ENCODE measurements at regions not wholly inside any gene's neighbourhood (a gene's known extent, or its start where the extent isn't known, plus 50 kb on each side); places are given as distances from the start of the nearest gene placed in this dataset.

- no peak for TF ChIP-seq EZH2 (IDR thresholded peaks at IDR 0.05; ENCODE audit: borderline replicate concordance, low read depth, low read length, severe bottlenecking)
- no peak for TF ChIP-seq CTCF (IDR thresholded peaks at IDR 0.05; ENCODE audit: borderline replicate concordance, extremely low read depth, low read length, poor library complexity, severe bottlenecking)
- no peaks in the 10 kb centered on the region for H3K36me3 ChIP-seq (ENCODE audit: insufficient read depth, low read length)
- H3K4me3 ChIP-seq (ENCODE audit: low read depth in 1 of 2, low read length in 2 of 2) = no peak overlapping the region
- ATAC-seq (ENCODE audit: insufficient read depth, low read depth) (no peak), DNase-seq (no peak)
- H3K9me3 ChIP-seq (ENCODE audit: insufficient read depth, low read length, severe bottlenecking) = no peaks in the 10 kb centered on the region
- H4K20me1 ChIP-seq (ENCODE audit: insufficient read depth, low read length) = no peaks in the 10 kb centered on the region
- no peak overlapping the region for H3K27ac ChIP-seq (ENCODE audit: low read length)
- H2AFZ ChIP-seq (ENCODE audit: low read depth, low read length) = no peak overlapping the region
- H3K79me2 ChIP-seq (ENCODE audit: insufficient read depth, low read length) = no peaks in the 10 kb centered on the region
- no peaks in the 10 kb centered on the region for H3K27me3 ChIP-seq (ENCODE audit: insufficient read depth, low read length, poor library complexity)
- no peaks in the 10 kb centered on the region for H3K4me1 ChIP-seq (ENCODE audit: insufficient read depth, low read length)
- H3K4me2 ChIP-seq (ENCODE audit: insufficient read depth, low read length) = no peak overlapping the region
- H3K9ac ChIP-seq (ENCODE audit: low read depth, low read length) = no peak overlapping the region
Measured at GRCh38 chr1:209387969-209388329, 195.6 kb upstream of the CAMK1G start.

GRCh38 chr1:209388358-209388757 lies 195.2 kb upstream of the CAMK1G start:
- no peaks in the 10 kb centered on the region for H3K4me1 ChIP-seq (ENCODE audit: insufficient read depth, low read length)
- DNase-seq = no peak
- no peak overlapping the region for H3K4me3 ChIP-seq (ENCODE audit: low read depth in 1 of 2, low read length in 2 of 2)
- no peak overlapping the region for H3K4me2 ChIP-seq (ENCODE audit: insufficient read depth, low read length)
- H3K36me3 ChIP-seq (ENCODE audit: insufficient read depth, low read length) = no peaks in the 10 kb centered on the region
- no peak for ATAC-seq (ENCODE audit: insufficient read depth, low read depth)
- no peaks in the 10 kb centered on the region for H3K79me2 ChIP-seq (ENCODE audit: insufficient read depth, low read length)
- no peak overlapping the region for H2AFZ ChIP-seq (ENCODE audit: low read depth, low read length)
- no peaks in the 10 kb centered on the region for H4K20me1 ChIP-seq (ENCODE audit: insufficient read depth, low read length)
- H3K27ac ChIP-seq (ENCODE audit: low read length) = no peak overlapping the region
- H3K27me3 ChIP-seq (ENCODE audit: insufficient read depth, low read length, poor library complexity) = no peaks in the 10 kb centered on the region
- TF ChIP-seq EZH2 (IDR thresholded peaks at IDR 0.05; ENCODE audit: borderline replicate concordance, low read depth, low read length, severe bottlenecking) (no peak), CTCF (IDR thresholded peaks at IDR 0.05; ENCODE audit: borderline replicate concordance, extremely low read depth, low read length, poor library complexity, severe bottlenecking) (no peak)
- H3K9ac ChIP-seq (ENCODE audit: low read depth, low read length) = no peak overlapping the region
- H3K9me3 ChIP-seq (ENCODE audit: insufficient read depth, low read length, severe bottlenecking) = no peaks in the 10 kb centered on the region

- Histone ChIP-seq H3K4me2 (ENCODE audit: insufficient read depth, low read length) (no peak overlapping the region), H3K27me3 (ENCODE audit: insufficient read depth, low read length, poor library complexity) (no peaks in the 10 kb centered on the region), H3K36me3 (ENCODE audit: insufficient read depth, low read length) (no peaks in the 10 kb centered on the region), H2AFZ (ENCODE audit: low read depth, low read length) (no peak overlapping the region), H3K4me3 (ENCODE audit: low read depth in 1 of 2, low read length in 2 of 2) (no peak overlapping the region), H3K9me3 (ENCODE audit: insufficient read depth, low read length, severe bottlenecking) (no peaks in the 10 kb centered on the region), H3K9ac (ENCODE audit: low read depth, low read length) (no peak overlapping the region), H4K20me1 (ENCODE audit: insufficient read depth, low read length) (no peaks in the 10 kb centered on the region), H3K27ac (ENCODE audit: low read length) (no peak overlapping the region), H3K79me2 (ENCODE audit: insufficient read depth, low read length) (no peaks in the 10 kb centered on the region), H3K4me1 (ENCODE audit: insufficient read depth, low read length) (no peaks in the 10 kb centered on the region)
- TF ChIP-seq EZH2 (IDR thresholded peaks at IDR 0.05; ENCODE audit: borderline replicate concordance, low read depth, low read length, severe bottlenecking) (no peak), CTCF (IDR thresholded peaks at IDR 0.05; ENCODE audit: borderline replicate concordance, extremely low read depth, low read length, poor library complexity, severe bottlenecking) (no peak)
- DNase-seq (no peak), ATAC-seq (ENCODE audit: insufficient read depth, low read depth) (no peak)
Measured at GRCh38 chr1:209389258-209389657, 194.3 kb upstream of the CAMK1G start.

- H4K20me1 ChIP-seq (ENCODE audit: insufficient read depth, low read length) = no peaks in the 10 kb centered on the region
- H3K4me2 ChIP-seq (ENCODE audit: insufficient read depth, low read length) = no peak overlapping the region
- no peak for TF ChIP-seq EZH2 (IDR thresholded peaks at IDR 0.05; ENCODE audit: borderline replicate concordance, low read depth, low read length, severe bottlenecking)
- TF ChIP-seq CTCF (IDR thresholded peaks at IDR 0.05; ENCODE audit: borderline replicate concordance, extremely low read depth, low read length, poor library complexity, severe bottlenecking) = no peak
- H3K4me1 ChIP-seq (ENCODE audit: insufficient read depth, low read length) = no peaks in the 10 kb centered on the region
- no peak for DNase-seq
- H3K27ac ChIP-seq (ENCODE audit: low read length) = no peak overlapping the region
- H3K27me3 ChIP-seq (ENCODE audit: insufficient read depth, low read length, poor library complexity) = no peaks in the 10 kb centered on the region
- no peak overlapping the region for H3K4me3 ChIP-seq (ENCODE audit: low read depth in 1 of 2, low read length in 2 of 2)
- no peak overlapping the region for H3K9ac ChIP-seq (ENCODE audit: low read depth, low read length)
- no peaks in the 10 kb centered on the region for H3K9me3 ChIP-seq (ENCODE audit: insufficient read depth, low read length, severe bottlenecking)
- H3K79me2 ChIP-seq (ENCODE audit: insufficient read depth, low read length) = no peaks in the 10 kb centered on the region
- H3K36me3 ChIP-seq (ENCODE audit: insufficient read depth, low read length) = no peaks in the 10 kb centered on the region
- no peak overlapping the region for H2AFZ ChIP-seq (ENCODE audit: low read depth, low read length)
- ATAC-seq (ENCODE audit: insufficient read depth, low read depth) = no peak
Measured at GRCh38 chr1:209389975-209390374, 193.5 kb upstream of the CAMK1G start.

Data from DND-41 (cell line).